Endothelial cell of umbilical vein (primary cell): ENCODE measurements at regions not wholly inside any gene's neighbourhood (a gene's known extent, or its start where the extent isn't known, plus 50 kb on each side); places are given as distances from the start of the nearest gene placed in this dataset.

ENCODE experiments used
- FOS ChIP-seq: IDR thresholded peaks from 2 replicates; pipeline ENCODE4 v1.6.1; 2011; ENCODE audit warnings: mild to moderate bottlenecking, low read length, moderate library complexity, borderline replicate concordance; ENCODE audit not compliant: insufficient read depth
- MYC ChIP-seq: IDR thresholded peaks from one replicate; pipeline ENCODE4 v1.6.1; 2011; ENCODE audit warnings: mild to moderate bottlenecking, low read depth, low read length
- POLR2A ChIP-seq: IDR thresholded peaks from 2 replicates; pipeline ENCODE4 v1.6.1; 2012; ENCODE audit warnings: low read depth, mild to moderate bottlenecking, control low read depth, low read length
- POLR2AphosphoS5 ChIP-seq: IDR thresholded peaks from 2 replicates; pipeline ENCODE4 v1.6.1; 2012; ENCODE audit warnings: low read depth, mild to moderate bottlenecking, control low read depth, low read length, moderate library complexity; ENCODE audit not compliant: insufficient read depth
- TF ChIP-seq, protein P1 (sequence below), 2 donors: IDR thresholded peaks; 1 replicate in 1 of 2; 2 replicates in 1 of 2; pipeline ENCODE4 v1.5.1; 2011; ENCODE audit warnings: low read length in 2 of 2, mild to moderate bottlenecking in 2 of 2, moderate library complexity in 2 of 2, control low read depth in 1 of 2, inconsistent platforms in 1 of 2, low read depth in 1 of 2; ENCODE audit not compliant: insufficient read depth in 1 of 2; ENCODE audit errors: extremely low read depth in 1 of 2

DNA sequence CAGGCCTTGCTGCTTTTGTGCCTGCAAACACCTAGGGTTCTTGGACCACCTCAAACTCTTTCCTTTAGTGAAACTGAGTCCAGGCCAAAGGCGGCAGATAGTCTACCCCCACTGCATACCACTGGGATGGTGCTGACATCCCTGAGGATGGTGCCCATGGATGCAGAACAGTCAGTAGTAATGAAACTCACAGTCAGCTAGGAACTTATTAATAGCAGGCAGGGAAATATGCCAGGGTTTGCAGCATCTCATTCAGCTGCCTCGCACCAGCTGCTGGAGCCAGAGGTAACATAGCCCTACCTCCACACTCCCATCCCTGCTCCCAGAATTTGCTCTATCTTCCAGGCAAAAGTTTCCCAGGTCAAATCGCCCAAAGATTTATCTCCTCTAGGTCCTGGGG lies 189.1 kb downstream of the SREK1 start:
- no peak for TF ChIP-seq POLR2AphosphoS5
- TF ChIP-seq, protein P1, sequence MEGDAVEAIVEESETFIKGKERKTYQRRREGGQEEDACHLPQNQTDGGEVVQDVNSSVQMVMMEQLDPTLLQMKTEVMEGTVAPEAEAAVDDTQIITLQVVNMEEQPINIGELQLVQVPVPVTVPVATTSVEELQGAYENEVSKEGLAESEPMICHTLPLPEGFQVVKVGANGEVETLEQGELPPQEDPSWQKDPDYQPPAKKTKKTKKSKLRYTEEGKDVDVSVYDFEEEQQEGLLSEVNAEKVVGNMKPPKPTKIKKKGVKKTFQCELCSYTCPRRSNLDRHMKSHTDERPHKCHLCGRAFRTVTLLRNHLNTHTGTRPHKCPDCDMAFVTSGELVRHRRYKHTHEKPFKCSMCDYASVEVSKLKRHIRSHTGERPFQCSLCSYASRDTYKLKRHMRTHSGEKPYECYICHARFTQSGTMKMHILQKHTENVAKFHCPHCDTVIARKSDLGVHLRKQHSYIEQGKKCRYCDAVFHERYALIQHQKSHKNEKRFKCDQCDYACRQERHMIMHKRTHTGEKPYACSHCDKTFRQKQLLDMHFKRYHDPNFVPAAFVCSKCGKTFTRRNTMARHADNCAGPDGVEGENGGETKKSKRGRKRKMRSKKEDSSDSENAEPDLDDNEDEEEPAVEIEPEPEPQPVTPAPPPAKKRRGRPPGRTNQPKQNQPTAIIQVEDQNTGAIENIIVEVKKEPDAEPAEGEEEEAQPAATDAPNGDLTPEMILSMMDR (IDR thresholded peaks at IDR 0.05; ENCODE audit: extremely low read depth in 1 of 2, insufficient read depth in 1 of 2, low read depth in 1 of 2, low read length in 2 of 2): no peak
- no peak for TF ChIP-seq FOS
- TF ChIP-seq POLR2A: no peak
- TF ChIP-seq MYC: no peak
